Thymus (tissue), 11 donors: ENCODE measurements at regions not wholly inside any gene's neighbourhood (a gene's known extent, or its start where the extent isn't known, plus 50 kb on each side); places are given as distances from the start of the nearest gene placed in this dataset.

ENCODE experiments used
- DNase-seq, 9 donors: peaks; one replicate each; pipeline ENCODE4 v3.0.0-alpha.2; 2013; ENCODE audit warnings: low spot score in 9 of 9, low read depth in 6 of 9, missing footprints in 1 of 9
- H3K27ac ChIP-seq, 2 donors: one replicate each; pipeline ENCODE4 v1.5.1; 2013; ENCODE audit warnings: control low read depth in 1 of 2, low read depth in 1 of 2, low read length in 1 of 2, mild to moderate bottlenecking in 1 of 2, moderate library complexity in 1 of 2
- H3K27me3 ChIP-seq, 2 donors: one replicate each; pipeline ENCODE4 v1.5.1; 2013; ENCODE audit warnings: low read length in 1 of 2; ENCODE audit not compliant: control insufficient read depth in 2 of 2, insufficient read depth in 1 of 2
- H3K36me3 ChIP-seq, 2 donors: one replicate each; pipeline ENCODE4 v1.5.1; 2013; ENCODE audit warnings: low read length in 1 of 2, mild to moderate bottlenecking in 1 of 2, moderate library complexity in 1 of 2; ENCODE audit not compliant: control insufficient read depth in 2 of 2, insufficient read depth in 2 of 2
- H3K4me1 ChIP-seq, 2 donors: one replicate each; pipeline ENCODE4 v1.5.1; 2013; ENCODE audit warnings: low read length in 2 of 2; ENCODE audit not compliant: control insufficient read depth in 2 of 2, insufficient read depth in 2 of 2
- H3K4me3 ChIP-seq, 2 donors: one replicate each; pipeline ENCODE4 v1.5.1; 2013; ENCODE audit warnings: low read length in 2 of 2, control low read depth in 1 of 2, mild to moderate bottlenecking in 1 of 2
- H3K9me3 ChIP-seq, 2 donors: one replicate each; pipeline ENCODE4 v1.5.1; 2013; ENCODE audit warnings: low read length in 1 of 2, mild to moderate bottlenecking in 1 of 2; ENCODE audit not compliant: control insufficient read depth in 2 of 2, insufficient read depth in 1 of 2
- WGBS: extraction: QIAGEN DNeasy Blood & Tissue Kit; methylation state at CpG from one replicate; pipeline ENCODE4 v1.1.7; 2013; 5-methylcytosine and 5-hydroxymethylcytosine counted together
- donor health status: healthy.

DNA sequence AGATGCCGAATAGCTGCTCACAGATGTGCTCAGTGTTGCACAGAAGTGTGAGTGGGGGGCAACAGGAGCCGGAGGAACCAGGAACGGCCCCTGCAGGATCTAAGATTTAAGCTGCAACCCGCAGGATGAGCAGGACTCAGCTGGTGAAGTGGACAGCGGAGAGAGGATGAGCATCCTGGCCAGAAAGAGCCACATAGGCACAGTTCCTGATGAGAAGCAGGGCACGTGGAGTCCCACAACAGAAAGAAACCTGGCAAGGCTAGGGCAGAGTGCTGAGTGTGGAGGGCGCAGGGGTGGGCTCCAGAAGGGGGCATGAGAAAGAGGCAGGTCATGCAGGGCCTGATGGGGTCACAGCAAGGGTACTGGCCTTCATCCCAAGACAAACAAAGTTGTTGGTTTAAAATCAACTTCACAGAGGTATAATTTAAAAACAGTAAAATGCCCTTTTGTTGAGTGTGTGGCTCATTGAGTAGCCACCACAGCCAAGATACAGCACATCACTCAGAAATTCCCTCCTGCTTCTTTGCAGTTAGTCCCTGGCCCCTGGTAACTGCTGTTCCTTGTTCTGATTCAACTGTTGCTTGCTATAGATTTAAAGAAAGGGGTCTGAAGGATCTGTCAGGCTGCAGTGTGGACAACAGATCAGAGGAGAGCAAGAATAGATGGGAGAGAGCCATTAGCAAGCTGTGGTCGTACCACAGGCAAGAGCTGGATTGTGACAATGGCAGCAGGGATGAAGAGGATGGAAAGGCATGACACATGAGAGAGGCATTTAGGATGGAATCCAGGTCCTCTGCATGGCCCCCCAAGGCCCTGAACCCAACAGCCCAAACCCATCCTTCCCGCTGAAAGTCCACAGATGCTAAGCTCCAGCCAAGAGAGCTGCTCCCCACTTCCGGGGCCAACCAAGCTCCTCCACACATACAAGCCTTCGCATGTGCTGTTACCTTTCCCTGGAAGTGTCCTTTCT, 53.1 kb upstream of the OSBPL3 start:
- H3K9me3 ChIP-seq, result peaks cover 0 to 2% of the 10 kb centered on the region in 2 donors
- no peaks in the 10 kb centered on the region for H3K27me3 ChIP-seq
- no peak overlapping the region for H3K27ac ChIP-seq
- no peak overlapping the region for H3K4me3 ChIP-seq
- 97% methylated on average over 11 of the region's 11 CpGs for WGBS
- peaks cover 7 to 13% of the 10 kb centered on the region in 2 donors for H3K4me1 ChIP-seq
- H3K36me3 ChIP-seq, result no peaks in the 10 kb centered on the region
- no peak for DNase-seq

DNA sequence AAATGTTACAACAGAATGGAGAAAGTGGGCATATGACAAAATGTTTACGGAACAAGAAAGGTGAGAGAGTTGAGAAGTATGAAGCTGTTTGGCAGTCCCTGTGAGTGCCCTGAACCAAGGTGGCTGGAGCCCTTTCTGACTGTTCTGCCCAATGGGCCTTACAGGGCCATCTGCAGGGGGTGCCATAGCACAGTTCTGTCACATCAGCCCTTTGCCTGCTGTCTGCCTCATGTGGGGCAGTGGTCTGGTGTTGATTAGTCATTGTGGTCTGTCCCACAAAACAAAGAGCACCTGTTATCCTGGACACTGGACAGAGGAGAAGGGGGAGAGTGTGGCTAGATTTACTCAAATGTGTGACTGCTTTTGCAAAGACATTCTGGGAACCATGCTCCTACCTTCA, 51.5 kb upstream of the OSBPL3 start:
- DNase-seq, result no peak
- Histone ChIP-seq H3K4me3 (no peak overlapping the region), H3K27me3 (no peaks in the 10 kb centered on the region), H3K27ac (no peak overlapping the region), H3K9me3 (peaks cover 0 to 2% of the 10 kb centered on the region in 2 donors), H3K36me3 (no peaks in the 10 kb centered on the region), H3K4me1 (peaks cover 7 to 13% of the 10 kb centered on the region in 2 donors)
- WGBS, result 97% methylated on average over 1 of the region's 1 CpG

DNA sequence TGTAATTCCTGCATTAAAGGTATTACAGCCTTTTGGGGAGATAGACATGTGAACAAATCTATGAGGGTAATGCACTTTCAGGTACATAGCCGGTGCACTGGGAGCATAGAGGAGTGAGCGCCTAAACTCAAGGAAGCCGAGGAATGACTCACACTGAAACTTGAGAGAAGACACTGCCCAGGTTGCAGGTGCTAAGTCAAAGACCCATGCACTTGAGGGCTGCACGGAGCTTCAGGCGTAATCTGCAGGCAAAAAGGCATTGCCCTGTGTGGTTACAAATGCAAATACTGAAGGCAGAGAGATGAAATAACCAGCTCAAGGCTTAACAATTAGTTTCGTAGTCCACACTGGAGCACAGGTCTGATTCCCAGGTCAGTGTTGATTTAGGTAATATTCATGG, 51.0 kb upstream of the OSBPL3 start:
- Histone ChIP-seq H3K27me3 (no peaks in the 10 kb centered on the region), H3K9me3 (peaks cover 0 to 2% of the 10 kb centered on the region in 2 donors), H3K4me1 (peaks cover 7 to 13% of the 10 kb centered on the region in 2 donors), H3K36me3 (no peaks in the 10 kb centered on the region), H3K27ac (no peak overlapping the region), H3K4me3 (no peak overlapping the region)
- no peak for DNase-seq
- whole genome bisulfite sequencing, result 79% methylated on average over 6 of the region's 6 CpGs
